ENCODE measurements at regions not wholly inside any gene's neighbourhood (a gene's known extent, or its start where the extent isn't known, plus 50 kb on each side); places are given as distances from the start of the nearest gene placed in this dataset.

GRCh38 chr5:57776035-57776434 is 293.4 kb upstream of the ACTBL2 start:
- TF ChIP-seq, protein P1, sequence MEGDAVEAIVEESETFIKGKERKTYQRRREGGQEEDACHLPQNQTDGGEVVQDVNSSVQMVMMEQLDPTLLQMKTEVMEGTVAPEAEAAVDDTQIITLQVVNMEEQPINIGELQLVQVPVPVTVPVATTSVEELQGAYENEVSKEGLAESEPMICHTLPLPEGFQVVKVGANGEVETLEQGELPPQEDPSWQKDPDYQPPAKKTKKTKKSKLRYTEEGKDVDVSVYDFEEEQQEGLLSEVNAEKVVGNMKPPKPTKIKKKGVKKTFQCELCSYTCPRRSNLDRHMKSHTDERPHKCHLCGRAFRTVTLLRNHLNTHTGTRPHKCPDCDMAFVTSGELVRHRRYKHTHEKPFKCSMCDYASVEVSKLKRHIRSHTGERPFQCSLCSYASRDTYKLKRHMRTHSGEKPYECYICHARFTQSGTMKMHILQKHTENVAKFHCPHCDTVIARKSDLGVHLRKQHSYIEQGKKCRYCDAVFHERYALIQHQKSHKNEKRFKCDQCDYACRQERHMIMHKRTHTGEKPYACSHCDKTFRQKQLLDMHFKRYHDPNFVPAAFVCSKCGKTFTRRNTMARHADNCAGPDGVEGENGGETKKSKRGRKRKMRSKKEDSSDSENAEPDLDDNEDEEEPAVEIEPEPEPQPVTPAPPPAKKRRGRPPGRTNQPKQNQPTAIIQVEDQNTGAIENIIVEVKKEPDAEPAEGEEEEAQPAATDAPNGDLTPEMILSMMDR (IDR thresholded peaks at IDR 0.05) = no peak
- TF ChIP-seq POLR2A (IDR thresholded peaks at IDR 0.05) = no peak
